Esophagus muscularis mucosa (tissue), 4 donors: ENCODE measurements at regions not wholly inside any gene's neighbourhood (a gene's known extent, or its start where the extent isn't known, plus 50 kb on each side); places are given as distances from the start of the nearest gene placed in this dataset.
"Not testable (repeated sequence)": the region's sequence is repeated elsewhere in the genome, so short reads cannot be mapped to it uniquely, and the experiment has no call there.

Source experiments
- CTCF ChIP-seq, 3 experiments: fragments of 200-600 bp in 2 of 3; fragments of 450-650 bp in 1 of 3; sonication (generic) in 2 of 3; IDR thresholded peaks; one replicate each; pipeline ENCODE4 v1.5.1; 2017 to 2019; ENCODE audit warnings: antibody characterized with exemption in 3 of 3, mild to moderate bottlenecking in 2 of 3, moderate library complexity in 1 of 3
- EP300 ChIP-seq: sonication (generic); formaldehyde crosslinking; IDR thresholded peaks from one replicate; pipeline ENCODE4 v1.6.1; 2017; ENCODE audit warnings: antibody characterized with exemption
- POLR2A ChIP-seq: fragments of 450-650 bp; IDR thresholded peaks from one replicate; pipeline ENCODE4 v1.6.1; 2017; ENCODE audit warnings: antibody characterized with exemption, moderate library complexity, mild to moderate bottlenecking, low read depth
- POLR2AphosphoS5 ChIP-seq, 2 donors: sonication (generic); formaldehyde crosslinking; IDR thresholded peaks; one replicate each; pipeline ENCODE4 v1.6.1; 2017; ENCODE audit warnings: antibody characterized with exemption in 2 of 2

GRCh38 chr2:111574803-111575202, 309.2 kb downstream of the ANAPC1 start:
- not testable (repeated sequence) for TF ChIP-seq CTCF (IDR thresholded peaks at IDR 0.05); POLR2A; EP300; POLR2AphosphoS5 (IDR thresholded peaks at IDR 0.05)
